SK-N-SH treated with all-trans-retinoic acid at 6 μM for 48 hours (cell line): ENCODE measurements at regions not wholly inside any gene's neighbourhood (a gene's known extent, or its start where the extent isn't known, plus 50 kb on each side); places are given as distances from the start of the nearest gene placed in this dataset.

Experiments used
- ATAC-seq: fragments of 200-7000 bp; cut with Tn5 transposase; 3 replicates; pipeline ENCODE4 v1.9.1; 2020; ENCODE audit warnings: mild to moderate bottlenecking, moderate library complexity
- ARNTL ChIP-seq: fragments of 450-650 bp; formaldehyde crosslinking; IDR thresholded peaks from 2 replicates; pipeline ENCODE4 v1.5.0; 2020; ENCODE audit warnings: low read depth, mild to moderate bottlenecking, moderate library complexity, borderline replicate concordance
- BACH2 ChIP-seq: fragments of 250-450 bp; sonication (Bioruptor Pico); IDR thresholded peaks from 2 replicates; pipeline ENCODE4 v1.9.0; 2021; ENCODE audit warnings: mild to moderate bottlenecking, borderline replicate concordance
- CSDC2 ChIP-seq: fragments of 250-450 bp; sonication (Bioruptor Pico); IDR thresholded peaks from 2 replicates; pipeline ENCODE4 v1.5.0; 2020; ENCODE audit warnings: mild to moderate bottlenecking, moderate library complexity
- ESRRG ChIP-seq: fragments of 250-450 bp; sonication (Bioruptor Pico); IDR thresholded peaks from 2 replicates; pipeline ENCODE4 v1.6.1; 2021; ENCODE audit warnings: mild to moderate bottlenecking
- GLIS3 ChIP-seq: fragments of 250-450 bp; sonication (Bioruptor Pico); IDR thresholded peaks from 2 replicates; pipeline ENCODE4 v1.5.0; 2020; ENCODE audit warnings: mild to moderate bottlenecking, moderate library complexity
- OSR1 ChIP-seq: fragments of 250-450 bp; sonication (Bioruptor Pico); IDR thresholded peaks from 2 replicates; pipeline ENCODE4 v1.8.0; 2022; ENCODE audit warnings: moderate library complexity, mild to moderate bottlenecking, inconsistent platforms
- PPARA ChIP-seq: fragments of 250-450 bp; sonication (Bioruptor Pico); IDR thresholded peaks from 2 replicates; pipeline ENCODE4 v1.5.0; 2020; ENCODE audit warnings: mild to moderate bottlenecking, borderline replicate concordance
- SNAI2 ChIP-seq: fragments of 250-450 bp; sonication (Bioruptor Pico); IDR thresholded peaks from 2 replicates; pipeline ENCODE4 v1.5.0; 2020; ENCODE audit warnings: mild to moderate bottlenecking, moderate library complexity
- TCF4 ChIP-seq: fragments of 250-450 bp; sonication (Bioruptor Pico); IDR thresholded peaks from 2 replicates; pipeline ENCODE4 v1.8.0; 2021; ENCODE audit warnings: mild to moderate bottlenecking, moderate library complexity, borderline replicate concordance
- TOX ChIP-seq: fragments of 250-450 bp; sonication (Bioruptor Pico); IDR thresholded peaks from 2 replicates; pipeline ENCODE4 v1.8.0; 2021; ENCODE audit warnings: mild to moderate bottlenecking, moderate library complexity, borderline replicate concordance
- ZC3H10 ChIP-seq: fragments of 250-450 bp; sonication (Bioruptor Pico); IDR thresholded peaks from 2 replicates; pipeline ENCODE4 v1.5.1; 2021; ENCODE audit warnings: mild to moderate bottlenecking, moderate library complexity
- ZFP3 ChIP-seq: fragments of 250-450 bp; sonication (Bioruptor Pico); IDR thresholded peaks from 2 replicates; pipeline ENCODE4 v1.5.0; 2020; ENCODE audit warnings: mild to moderate bottlenecking, moderate library complexity
- ZFP30 ChIP-seq: fragments of 450-650 bp; formaldehyde crosslinking; IDR thresholded peaks from 2 replicates; pipeline ENCODE4 v1.5.0; 2022; ENCODE audit warnings: mild to moderate bottlenecking, moderate library complexity
- ZNF565 ChIP-seq: fragments of 450-650 bp; formaldehyde crosslinking; conservative IDR thresholded peaks from 2 replicates; pipeline ENCODE4 v1.5.0; 2020; ENCODE audit warnings: low read depth, mild to moderate bottlenecking, moderate library complexity
- ZNF8 ChIP-seq: fragments of 450-650 bp; formaldehyde crosslinking; IDR thresholded peaks from 2 replicates; pipeline ENCODE4 v1.5.0; 2020; ENCODE audit warnings: mild to moderate bottlenecking, moderate library complexity
- TF ChIP-seq, protein P1 (sequence below): fragments of 250-450 bp; sonication (Bioruptor Pico); IDR thresholded peaks from 2 replicates; pipeline ENCODE4 v1.5.1; 2020; ENCODE audit warnings: low read depth, mild to moderate bottlenecking, moderate library complexity
- TF ChIP-seq, protein P2 (sequence below): fragments of 250-450 bp; sonication (Bioruptor Pico); IDR thresholded peaks from 2 replicates; pipeline ENCODE4 v1.5.1; 2021; ENCODE audit warnings: mild to moderate bottlenecking, moderate library complexity
- TF ChIP-seq, protein P3 (sequence below): fragments of 250-450 bp; sonication (Bioruptor Pico); IDR thresholded peaks from 2 replicates; pipeline ENCODE4 v1.8.0; 2021; ENCODE audit warnings: low read depth, mild to moderate bottlenecking, moderate library complexity, borderline replicate concordance
- TF ChIP-seq, protein P4 (sequence below): fragments of 250-450 bp; sonication (Bioruptor Pico); IDR thresholded peaks from 2 replicates; pipeline ENCODE4 v1.5.0; 2020; ENCODE audit warnings: mild to moderate bottlenecking, moderate library complexity
- TF ChIP-seq, protein P5 (sequence below): fragments of 250-450 bp; sonication (Bioruptor Pico); IDR thresholded peaks from 2 replicates; pipeline ENCODE4 v1.8.0; 2020; ENCODE audit warnings: mild to moderate bottlenecking, moderate library complexity, borderline replicate concordance

DNA sequence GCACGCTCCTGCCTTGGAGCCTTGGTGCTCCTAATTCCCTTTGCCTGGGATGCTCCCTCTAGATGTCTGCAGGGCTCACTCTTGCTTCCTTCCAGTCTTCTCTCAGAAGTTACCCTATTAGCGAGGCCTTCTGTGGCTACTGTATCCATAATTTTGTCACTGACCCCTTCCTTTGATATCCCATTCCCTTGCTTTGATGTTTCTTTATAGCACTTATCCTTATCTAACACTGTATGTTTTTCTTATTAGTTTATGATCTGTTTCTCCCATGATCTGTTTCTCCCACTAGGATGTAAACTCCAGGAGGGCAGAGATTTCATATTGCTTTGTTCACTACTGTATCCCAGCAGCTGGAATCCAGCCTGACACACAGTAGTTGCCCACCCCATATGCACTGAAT is 263.4 kb downstream of the FOXD2 start:
- ATAC-seq = no peak

DNA sequence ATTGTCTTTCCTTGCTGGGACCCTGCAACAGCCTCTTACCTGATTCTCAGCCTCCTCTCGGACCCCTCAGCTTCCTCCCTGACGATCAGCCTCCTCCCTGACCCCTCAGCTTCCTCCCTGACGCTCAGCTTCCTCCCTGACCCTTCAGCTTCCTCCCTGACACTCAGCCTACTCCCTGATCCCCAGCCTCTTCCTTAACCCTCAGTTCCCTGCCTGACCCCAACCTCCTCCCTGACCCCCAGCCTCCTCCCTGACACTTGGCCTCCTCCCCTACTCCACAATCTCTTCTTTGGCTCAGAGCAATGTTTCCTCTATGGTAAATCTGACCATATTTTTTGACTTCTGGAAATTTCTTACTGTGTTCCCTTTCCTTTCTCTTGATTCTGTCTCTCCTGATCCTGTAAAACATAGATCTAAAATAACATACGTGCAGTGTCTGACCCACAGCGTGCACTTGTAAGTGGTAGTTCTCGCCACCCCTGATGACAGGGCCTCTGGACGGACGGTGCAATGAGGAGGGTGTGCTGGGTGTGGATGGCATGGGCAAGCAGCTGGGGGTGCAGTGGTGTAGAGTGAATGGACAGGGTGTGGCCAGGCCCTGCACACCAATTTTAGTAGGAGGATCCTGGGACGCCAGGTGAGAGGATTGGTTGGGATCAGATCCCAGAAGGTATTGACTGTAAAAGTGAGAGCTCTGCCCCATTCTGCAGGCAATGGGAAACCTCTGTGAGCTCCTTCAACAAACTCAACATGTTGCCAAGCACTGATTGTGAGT is 264.1 kb downstream of the FOXD2 start:
- TF ChIP-seq, protein P1, sequence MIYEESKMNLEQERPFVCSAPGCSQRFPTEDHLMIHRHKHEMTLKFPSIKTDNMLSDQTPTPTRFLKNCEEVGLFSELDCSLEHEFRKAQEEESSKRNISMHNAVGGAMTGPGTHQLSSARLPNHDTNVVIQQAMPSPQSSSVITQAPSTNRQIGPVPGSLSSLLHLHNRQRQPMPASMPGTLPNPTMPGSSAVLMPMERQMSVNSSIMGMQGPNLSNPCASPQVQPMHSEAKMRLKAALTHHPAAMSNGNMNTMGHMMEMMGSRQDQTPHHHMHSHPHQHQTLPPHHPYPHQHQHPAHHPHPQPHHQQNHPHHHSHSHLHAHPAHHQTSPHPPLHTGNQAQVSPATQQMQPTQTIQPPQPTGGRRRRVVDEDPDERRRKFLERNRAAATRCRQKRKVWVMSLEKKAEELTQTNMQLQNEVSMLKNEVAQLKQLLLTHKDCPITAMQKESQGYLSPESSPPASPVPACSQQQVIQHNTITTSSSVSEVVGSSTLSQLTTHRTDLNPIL = no peak
- no peak for TF ChIP-seq TCF4 (CRISPR knock-in tag)
- TF ChIP-seq ZNF565 (CRISPR knock-in tag) = no peak
- ATAC-seq = no peak

More for the DNA sequence above, 263.4 kb downstream of the FOXD2 start:
- no peak for TF ChIP-seq BACH2
- TF ChIP-seq ZC3H10 (CRISPR knock-in tag) = no peak
- TF ChIP-seq ZNF8 (CRISPR knock-in tag) = no peak
- no peak for TF ChIP-seq PPARA (CRISPR knock-in tag)
- TF ChIP-seq, protein P1 = no peak
- TF ChIP-seq TCF4 (CRISPR knock-in tag) = no peak
- no peak for TF ChIP-seq ESRRG (CRISPR knock-in tag)
- TF ChIP-seq ZFP3 (CRISPR knock-in tag) = no peak
- TF ChIP-seq SNAI2 (CRISPR knock-in tag) = no peak
- TF ChIP-seq OSR1 (CRISPR knock-in tag) = no peak
- no peak for TF ChIP-seq ARNTL
- TF ChIP-seq, protein P2, sequence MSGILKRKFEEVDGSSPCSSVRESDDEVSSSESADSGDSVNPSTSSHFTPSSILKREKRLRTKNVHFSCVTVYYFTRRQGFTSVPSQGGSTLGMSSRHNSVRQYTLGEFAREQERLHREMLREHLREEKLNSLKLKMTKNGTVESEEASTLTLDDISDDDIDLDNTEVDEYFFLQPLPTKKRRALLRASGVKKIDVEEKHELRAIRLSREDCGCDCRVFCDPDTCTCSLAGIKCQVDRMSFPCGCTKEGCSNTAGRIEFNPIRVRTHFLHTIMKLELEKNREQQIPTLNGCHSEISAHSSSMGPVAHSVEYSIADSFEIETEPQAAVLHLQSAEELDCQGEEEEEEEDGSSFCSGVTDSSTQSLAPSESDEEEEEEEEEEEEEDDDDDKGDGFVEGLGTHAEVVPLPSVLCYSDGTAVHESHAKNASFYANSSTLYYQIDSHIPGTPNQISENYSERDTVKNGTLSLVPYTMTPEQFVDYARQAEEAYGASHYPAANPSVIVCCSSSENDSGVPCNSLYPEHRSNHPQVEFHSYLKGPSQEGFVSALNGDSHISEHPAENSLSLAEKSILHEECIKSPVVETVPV (CRISPR knock-in tag) = no peak
- TF ChIP-seq, protein P3, sequence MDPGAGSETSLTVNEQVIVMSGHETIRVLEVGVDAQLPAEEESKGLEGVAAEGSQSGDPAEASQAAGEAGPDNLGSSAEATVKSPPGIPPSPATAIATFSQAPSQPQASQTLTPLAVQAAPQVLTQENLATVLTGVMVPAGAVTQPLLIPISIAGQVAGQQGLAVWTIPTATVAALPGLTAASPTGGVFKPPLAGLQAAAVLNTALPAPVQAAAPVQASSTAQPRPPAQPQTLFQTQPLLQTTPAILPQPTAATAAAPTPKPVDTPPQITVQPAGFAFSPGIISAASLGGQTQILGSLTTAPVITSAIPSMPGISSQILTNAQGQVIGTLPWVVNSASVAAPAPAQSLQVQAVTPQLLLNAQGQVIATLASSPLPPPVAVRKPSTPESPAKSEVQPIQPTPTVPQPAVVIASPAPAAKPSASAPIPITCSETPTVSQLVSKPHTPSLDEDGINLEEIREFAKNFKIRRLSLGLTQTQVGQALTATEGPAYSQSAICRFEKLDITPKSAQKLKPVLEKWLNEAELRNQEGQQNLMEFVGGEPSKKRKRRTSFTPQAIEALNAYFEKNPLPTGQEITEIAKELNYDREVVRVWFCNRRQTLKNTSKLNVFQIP (CRISPR knock-in tag) = no peak
- TF ChIP-seq ZFP30 (CRISPR knock-in tag) = no peak
- TF ChIP-seq, protein P4, sequence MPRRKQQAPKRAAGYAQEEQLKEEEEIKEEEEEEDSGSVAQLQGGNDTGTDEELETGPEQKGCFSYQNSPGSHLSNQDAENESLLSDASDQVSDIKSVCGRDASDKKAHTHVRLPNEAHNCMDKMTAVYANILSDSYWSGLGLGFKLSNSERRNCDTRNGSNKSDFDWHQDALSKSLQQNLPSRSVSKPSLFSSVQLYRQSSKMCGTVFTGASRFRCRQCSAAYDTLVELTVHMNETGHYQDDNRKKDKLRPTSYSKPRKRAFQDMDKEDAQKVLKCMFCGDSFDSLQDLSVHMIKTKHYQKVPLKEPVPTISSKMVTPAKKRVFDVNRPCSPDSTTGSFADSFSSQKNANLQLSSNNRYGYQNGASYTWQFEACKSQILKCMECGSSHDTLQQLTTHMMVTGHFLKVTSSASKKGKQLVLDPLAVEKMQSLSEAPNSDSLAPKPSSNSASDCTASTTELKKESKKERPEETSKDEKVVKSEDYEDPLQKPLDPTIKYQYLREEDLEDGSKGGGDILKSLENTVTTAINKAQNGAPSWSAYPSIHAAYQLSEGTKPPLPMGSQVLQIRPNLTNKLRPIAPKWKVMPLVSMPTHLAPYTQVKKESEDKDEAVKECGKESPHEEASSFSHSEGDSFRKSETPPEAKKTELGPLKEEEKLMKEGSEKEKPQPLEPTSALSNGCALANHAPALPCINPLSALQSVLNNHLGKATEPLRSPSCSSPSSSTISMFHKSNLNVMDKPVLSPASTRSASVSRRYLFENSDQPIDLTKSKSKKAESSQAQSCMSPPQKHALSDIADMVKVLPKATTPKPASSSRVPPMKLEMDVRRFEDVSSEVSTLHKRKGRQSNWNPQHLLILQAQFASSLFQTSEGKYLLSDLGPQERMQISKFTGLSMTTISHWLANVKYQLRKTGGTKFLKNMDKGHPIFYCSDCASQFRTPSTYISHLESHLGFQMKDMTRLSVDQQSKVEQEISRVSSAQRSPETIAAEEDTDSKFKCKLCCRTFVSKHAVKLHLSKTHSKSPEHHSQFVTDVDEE (CRISPR knock-in tag) = no peak
- no peak for TF ChIP-seq TOX (CRISPR knock-in tag)
- no peak for TF ChIP-seq ZNF565 (CRISPR knock-in tag)
- TF ChIP-seq CSDC2 (CRISPR knock-in tag) = no peak
- no peak for TF ChIP-seq GLIS3 (CRISPR knock-in tag)
- TF ChIP-seq, protein P5, sequence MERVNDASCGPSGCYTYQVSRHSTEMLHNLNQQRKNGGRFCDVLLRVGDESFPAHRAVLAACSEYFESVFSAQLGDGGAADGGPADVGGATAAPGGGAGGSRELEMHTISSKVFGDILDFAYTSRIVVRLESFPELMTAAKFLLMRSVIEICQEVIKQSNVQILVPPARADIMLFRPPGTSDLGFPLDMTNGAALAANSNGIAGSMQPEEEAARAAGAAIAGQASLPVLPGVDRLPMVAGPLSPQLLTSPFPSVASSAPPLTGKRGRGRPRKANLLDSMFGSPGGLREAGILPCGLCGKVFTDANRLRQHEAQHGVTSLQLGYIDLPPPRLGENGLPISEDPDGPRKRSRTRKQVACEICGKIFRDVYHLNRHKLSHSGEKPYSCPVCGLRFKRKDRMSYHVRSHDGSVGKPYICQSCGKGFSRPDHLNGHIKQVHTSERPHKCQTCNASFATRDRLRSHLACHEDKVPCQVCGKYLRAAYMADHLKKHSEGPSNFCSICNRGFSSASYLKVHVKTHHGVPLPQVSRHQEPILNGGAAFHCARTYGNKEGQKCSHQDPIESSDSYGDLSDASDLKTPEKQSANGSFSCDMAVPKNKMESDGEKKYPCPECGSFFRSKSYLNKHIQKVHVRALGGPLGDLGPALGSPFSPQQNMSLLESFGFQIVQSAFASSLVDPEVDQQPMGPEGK (CRISPR knock-in tag) = no peak
